Right lobe of liver (tissue), 4 donors: ENCODE measurements at regions not wholly inside any gene's neighbourhood (a gene's known extent, or its start where the extent isn't known, plus 50 kb on each side); places are given as distances from the start of the nearest gene placed in this dataset.

ENCODE experiments used
- CTCF ChIP-seq, 4 donors: fragments of 200-600 bp in 3 of 4; fragments of 450-650 bp in 1 of 4; IDR thresholded peaks; one replicate each; pipeline versions ENCODE4 v1.5.1 to v1.8.0; 2016 to 2022; ENCODE audit warnings: antibody characterized with exemption in 4 of 4, mild to moderate bottlenecking in 2 of 4
- POLR2A ChIP-seq: fragments of 450-650 bp; IDR thresholded peaks from one replicate; pipeline ENCODE4 v1.6.1; 2017; ENCODE audit warnings: antibody characterized with exemption, mild to moderate bottlenecking
- donor health status: DM: no; HTN: no; CAD: no.
- donor health status: DM: no; HTN: no; CAD: no.
- donor health status: DM: no; HTN: yes; CAD: no.

- TF ChIP-seq CTCF (IDR thresholded peaks at IDR 0.05) (no peak), POLR2A (no peak)
Observed at GRCh38 chr4:175198056-175198455, 279.9 kb downstream of the ADAM29 start.
